ENCODE measurements at regions not wholly inside any gene's neighbourhood (a gene's known extent, or its start where the extent isn't known, plus 50 kb on each side); places are given as distances from the start of the nearest gene placed in this dataset.
"Not testable (repeated sequence)": the region's sequence is repeated elsewhere in the genome, so short reads cannot be mapped to it uniquely, and the experiment has no call there.

GRCh38 chr10:120103738-120104560 is 211.4 kb downstream of the SEC23IP start:
- intact Hi-C loops (cut with micrococcal nuclease): no loop called here
- ATAC-seq (no peak), DNase-seq (no peak)

- DNase-seq: no peak
- intact Hi-C loops (cut with micrococcal nuclease): no loop called here
- no peak for ATAC-seq
Observed at GRCh38 chr10:120105001-120105400, 212.5 kb downstream of the SEC23IP start.

GRCh38 chr10:120105492-120105891 is 213.0 kb downstream of the SEC23IP start:
- intact Hi-C loops (cut with micrococcal nuclease): no loop called here
- no peak for ATAC-seq

GRCh38 chr10:120108916-120109315 is 216.4 kb downstream of the SEC23IP start:
- intact Hi-C loops (cut with micrococcal nuclease): no loop called here
- no peak for ATAC-seq

More at GRCh38 chr10:120105492-120105891, 213.0 kb downstream of the SEC23IP start:
- no peak for DNase-seq

GRCh38 chr10:120109725-120110124 is 217.2 kb downstream of the SEC23IP start:
- DNase-seq; intact Hi-C loops (cut with micrococcal nuclease); ATAC-seq: not testable (repeated sequence)

More at GRCh38 chr10:120108916-120109315, 216.4 kb downstream of the SEC23IP start:
- DNase-seq: no peak

GRCh38 chr10:120110196-120110595 is 217.7 kb downstream of the SEC23IP start:
- ATAC-seq: no peak
- no peak for DNase-seq
- intact Hi-C loops (cut with micrococcal nuclease): no loop called here

- DNase-seq: no peak
- intact Hi-C loops (cut with micrococcal nuclease): no loop called here
- ATAC-seq: no peak
Observed at GRCh38 chr10:120111628-120112027, 219.1 kb downstream of the SEC23IP start.

GRCh38 chr10:120112809-120113208 is 220.3 kb downstream of the SEC23IP start:
- DNase-seq (no peak), ATAC-seq (no peak)
- intact Hi-C loops (cut with micrococcal nuclease): no loop called here

GRCh38 chr10:120115959-120116358 is 223.4 kb downstream of the SEC23IP start:
- ATAC-seq: no peak
- no peak for DNase-seq
- intact Hi-C loops (cut with micrococcal nuclease): no loop called here

- ATAC-seq (no peak), DNase-seq (no peak)
- intact Hi-C loops (cut with micrococcal nuclease): no loop called here
Observed at GRCh38 chr10:120121768-120122167, 229.2 kb downstream of the SEC23IP start.

- DNase-seq: no peak
- no peak for ATAC-seq
- intact Hi-C loops (cut with micrococcal nuclease): no loop called here
Observed at GRCh38 chr10:120131183-120131582, 238.7 kb downstream of the SEC23IP start.

GRCh38 chr10:120132811-120133210 is 240.3 kb downstream of the SEC23IP start:
- intact Hi-C loops (cut with micrococcal nuclease): no loop called here
- DNase-seq (no peak), ATAC-seq (no peak)

GRCh38 chr10:120138689-120139088 is 246.2 kb downstream of the SEC23IP start:
- DNase-seq (no peak), ATAC-seq (no peak)
- intact Hi-C loops (cut with micrococcal nuclease): no loop called here

GRCh38 chr10:120145107-120145506 is 252.6 kb downstream of the SEC23IP start:
- intact Hi-C loops (cut with micrococcal nuclease): no loop called here
- ATAC-seq: no peak
- DNase-seq: no peak

GRCh38 chr10:120156614-120157274 is 264.2 kb downstream of the SEC23IP start:
- no peak for DNase-seq
- intact Hi-C loops (cut with micrococcal nuclease): no loop called here
- no peak for ATAC-seq

GRCh38 chr10:120161111-120161510 is 268.6 kb downstream of the SEC23IP start:
- no peak for ATAC-seq
- DNase-seq: no peak
- intact Hi-C loops (cut with micrococcal nuclease): no loop called here

- no peak for DNase-seq
- ATAC-seq: no peak
- intact Hi-C loops (cut with micrococcal nuclease): no loop called here
Observed at GRCh38 chr10:120162471-120162870, 269.9 kb downstream of the SEC23IP start.

- intact Hi-C loops (cut with micrococcal nuclease): no loop called here
- DNase-seq (no peak), ATAC-seq (no peak)
Observed at GRCh38 chr10:120172356-120172755, 279.8 kb downstream of the SEC23IP start.

GRCh38 chr10:120174491-120174890 is 282.0 kb downstream of the SEC23IP start:
- intact Hi-C loops (cut with micrococcal nuclease): no loop called here
- DNase-seq: no peak

GRCh38 chr10:120177330-120177729 is 279.7 kb upstream of the PLPP4 start:
- DNase-seq (no peak), ATAC-seq (no peak)
- intact Hi-C loops (cut with micrococcal nuclease): no loop called here

More at GRCh38 chr10:120174491-120174890, 282.0 kb downstream of the SEC23IP start:
- no peak for ATAC-seq

GRCh38 chr10:120180160-120180559 is 276.9 kb upstream of the PLPP4 start:
- ATAC-seq (no peak), DNase-seq (no peak)
- intact Hi-C loops (cut with micrococcal nuclease): no loop called here

All from left ventricle myocardium superior (tissue), 1 donor.